ENCODE measurements at regions not wholly inside any gene's neighbourhood (a gene's known extent, or its start where the extent isn't known, plus 50 kb on each side); places are given as distances from the start of the nearest gene placed in this dataset.
"Not testable (repeated sequence)": the region's sequence is repeated elsewhere in the genome, so short reads cannot be mapped to it uniquely, and the experiment has no call there.

DNA sequence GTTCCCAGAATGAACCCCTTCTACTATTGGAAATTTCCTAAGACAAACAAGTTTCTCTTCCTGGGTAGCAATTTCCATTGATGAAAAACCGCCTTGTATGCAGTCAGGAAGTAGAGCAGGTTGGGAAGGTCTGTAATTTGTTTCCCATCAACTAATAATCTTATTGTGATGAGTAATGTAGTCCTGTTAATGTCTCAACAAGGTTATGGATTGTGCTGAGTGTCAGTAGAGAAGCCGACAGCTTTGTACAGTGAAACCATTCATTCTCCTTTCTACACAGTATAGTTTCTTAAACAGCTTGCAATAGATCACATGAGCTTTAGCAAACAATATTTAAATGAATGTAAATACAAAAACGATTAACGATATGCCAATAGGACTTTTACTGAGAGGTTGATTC, 355.4 kb upstream of the WWC1 start:
- WGBS, 2 donors = 88 to 89% methylated on average over 4 of the region's 4 CpGs

DNA sequence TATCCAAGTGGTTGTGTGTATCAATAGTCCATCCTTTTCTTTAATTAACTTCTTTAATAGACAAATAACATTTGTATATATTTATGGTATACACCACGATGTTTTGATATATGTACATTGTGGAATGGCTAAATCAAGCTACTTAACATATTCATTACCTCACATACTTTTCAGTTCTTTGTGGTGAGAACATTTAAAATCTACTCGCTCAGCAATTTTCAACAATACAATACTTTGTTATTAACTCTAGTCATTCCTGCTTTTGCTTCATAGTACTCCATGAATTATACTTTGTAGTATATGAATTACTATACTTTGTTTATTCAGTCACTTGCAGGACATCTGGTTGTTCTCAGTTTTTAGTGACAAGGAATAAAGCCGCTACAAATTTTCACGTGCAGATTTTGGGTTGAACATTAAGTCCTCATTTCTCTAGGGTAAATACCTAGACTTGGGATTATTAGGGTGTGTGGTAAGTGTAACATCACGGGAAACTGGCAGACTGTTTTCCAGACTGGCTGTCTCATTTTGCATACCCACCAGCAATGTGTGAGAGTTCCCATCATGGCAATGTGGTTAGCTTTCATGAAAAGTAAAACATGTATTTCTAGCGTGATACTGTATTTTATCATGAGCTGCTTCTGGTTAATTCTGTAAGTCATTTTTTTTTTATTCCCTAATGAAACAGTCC, 354.4 kb upstream of the WWC1 start:
- Histone ChIP-seq H3K4me3 (replicated peaks in 1 of 3) (no peak overlapping the region), H3K27me3 (no peaks in the 10 kb centered on the region), H3K9me3 (no peaks in the 10 kb centered on the region), H3K4me1 (no peaks in the 10 kb centered on the region), H3K36me3 (no peaks in the 10 kb centered on the region), H3K27ac (no peak overlapping the region)
- 78 to 81% methylated on average over 6 of the region's 6 CpGs for WGBS, 2 donors
- TF ChIP-seq POLR2A (IDR thresholded peaks at IDR 0.05) = no peak
- TF ChIP-seq, protein P1, sequence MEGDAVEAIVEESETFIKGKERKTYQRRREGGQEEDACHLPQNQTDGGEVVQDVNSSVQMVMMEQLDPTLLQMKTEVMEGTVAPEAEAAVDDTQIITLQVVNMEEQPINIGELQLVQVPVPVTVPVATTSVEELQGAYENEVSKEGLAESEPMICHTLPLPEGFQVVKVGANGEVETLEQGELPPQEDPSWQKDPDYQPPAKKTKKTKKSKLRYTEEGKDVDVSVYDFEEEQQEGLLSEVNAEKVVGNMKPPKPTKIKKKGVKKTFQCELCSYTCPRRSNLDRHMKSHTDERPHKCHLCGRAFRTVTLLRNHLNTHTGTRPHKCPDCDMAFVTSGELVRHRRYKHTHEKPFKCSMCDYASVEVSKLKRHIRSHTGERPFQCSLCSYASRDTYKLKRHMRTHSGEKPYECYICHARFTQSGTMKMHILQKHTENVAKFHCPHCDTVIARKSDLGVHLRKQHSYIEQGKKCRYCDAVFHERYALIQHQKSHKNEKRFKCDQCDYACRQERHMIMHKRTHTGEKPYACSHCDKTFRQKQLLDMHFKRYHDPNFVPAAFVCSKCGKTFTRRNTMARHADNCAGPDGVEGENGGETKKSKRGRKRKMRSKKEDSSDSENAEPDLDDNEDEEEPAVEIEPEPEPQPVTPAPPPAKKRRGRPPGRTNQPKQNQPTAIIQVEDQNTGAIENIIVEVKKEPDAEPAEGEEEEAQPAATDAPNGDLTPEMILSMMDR (IDR thresholded peaks at IDR 0.05) = no peak
- DNase-seq = no peak
- intact Hi-C loops (cut with DNase I) = no loop called here

More for the DNA sequence above, 355.4 kb upstream of the WWC1 start:
- Histone ChIP-seq H3K9me3 (no peaks in the 10 kb centered on the region), H3K4me1 (no peaks in the 10 kb centered on the region), H3K27ac (no peak overlapping the region), H3K4me3 (replicated peaks in 1 of 3) (no peak overlapping the region), H3K27me3 (no peaks in the 10 kb centered on the region), H3K36me3 (no peaks in the 10 kb centered on the region)
- DNase-seq = no peak
- TF ChIP-seq, protein P1 (IDR thresholded peaks at IDR 0.05) = no peak
- no peak for TF ChIP-seq POLR2A (IDR thresholded peaks at IDR 0.05)
- intact Hi-C loops (cut with DNase I) = no loop called here

DNA sequence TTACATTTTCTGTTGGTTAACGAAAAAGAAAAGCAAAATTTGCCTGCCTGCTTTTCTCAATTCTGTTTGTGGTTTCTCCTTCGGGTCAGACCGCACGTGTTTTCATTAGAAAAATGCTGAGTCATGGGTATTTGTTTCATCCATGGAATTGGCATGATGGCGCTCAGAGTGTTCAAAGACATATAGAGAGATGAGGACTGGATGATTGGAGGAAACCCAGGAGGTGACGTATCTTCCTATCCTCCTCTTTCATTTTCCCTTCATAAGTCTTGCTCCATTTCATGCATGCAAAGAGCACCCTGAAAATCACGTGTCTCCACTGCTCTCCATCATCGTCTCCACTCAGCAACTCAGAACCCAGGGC, 353.8 kb upstream of the WWC1 start:
- H3K27ac ChIP-seq = no peak overlapping the region
- intact Hi-C loops (cut with DNase I) = no loop called here
- no peak for DNase-seq
- no peaks in the 10 kb centered on the region for H3K36me3 ChIP-seq
- no peaks in the 10 kb centered on the region for H3K4me1 ChIP-seq
- no peak overlapping the region for H3K4me3 ChIP-seq (replicated peaks in 1 of 3)
- H3K9me3 ChIP-seq = no peaks in the 10 kb centered on the region
- TF ChIP-seq, protein P1 (IDR thresholded peaks at IDR 0.05) = no peak
- no peak for TF ChIP-seq POLR2A (IDR thresholded peaks at IDR 0.05)
- no peaks in the 10 kb centered on the region for H3K27me3 ChIP-seq
- 66 to 81% methylated on average over 8 of the region's 8 CpGs for WGBS, 2 donors

DNA sequence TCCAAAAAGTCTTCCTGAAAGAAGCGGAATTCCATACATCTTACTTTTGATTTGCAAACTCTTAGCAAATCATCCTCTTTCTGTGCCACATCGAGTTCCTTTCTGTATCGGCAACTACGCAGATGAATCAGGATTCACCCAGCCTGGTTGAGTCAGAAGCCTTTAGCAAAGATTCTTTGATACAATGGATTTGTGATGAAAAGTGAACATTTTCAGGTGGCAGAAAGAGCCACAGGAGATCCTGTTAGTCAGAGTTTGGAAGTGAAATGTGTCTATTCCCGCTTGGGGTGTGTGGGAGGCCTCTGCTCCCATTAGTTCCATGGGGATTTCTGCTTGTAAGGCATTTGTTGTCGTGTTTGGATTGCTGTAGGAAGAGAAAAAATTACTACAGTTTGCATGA, 351.8 kb upstream of the WWC1 start:
- no peak overlapping the region for H3K4me3 ChIP-seq (replicated peaks in 1 of 3)
- no peaks in the 10 kb centered on the region for H3K9me3 ChIP-seq
- no peak for DNase-seq
- no peak for TF ChIP-seq POLR2A (IDR thresholded peaks at IDR 0.05)
- TF ChIP-seq, protein P1 (IDR thresholded peaks at IDR 0.05) = no peak
- no peak overlapping the region for H3K27ac ChIP-seq
- intact Hi-C loops (cut with DNase I) = no loop called here
- no peaks in the 10 kb centered on the region for H3K36me3 ChIP-seq
- H3K27me3 ChIP-seq = no peaks in the 10 kb centered on the region
- no peaks in the 10 kb centered on the region for H3K4me1 ChIP-seq
- WGBS, 2 donors = 85 to 87% methylated on average over 6 of the region's 6 CpGs

DNA sequence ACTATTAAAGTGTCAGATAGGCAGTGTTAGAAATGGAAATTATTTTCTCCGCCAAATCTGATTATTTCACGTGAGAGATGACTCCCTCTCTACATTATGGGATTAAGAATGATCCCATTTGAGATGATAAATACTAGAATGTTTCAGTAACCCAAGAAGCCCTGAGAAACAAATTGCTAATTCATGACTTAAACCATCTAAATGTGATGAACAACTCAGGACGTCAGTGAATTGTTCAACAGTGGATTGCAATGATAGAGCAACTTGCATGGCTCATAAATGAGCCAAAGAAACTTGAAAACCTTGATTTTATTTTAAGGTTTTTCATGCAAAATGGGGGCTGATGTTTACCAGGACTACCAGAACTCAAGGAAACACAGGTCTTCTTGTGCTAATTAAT, 350.5 kb upstream of the WWC1 start:
- Histone ChIP-seq H3K9me3 (no peaks in the 10 kb centered on the region), H3K4me1 (no peaks in the 10 kb centered on the region), H3K4me3 (replicated peaks in 1 of 3) (no peak overlapping the region), H3K36me3 (no peaks in the 10 kb centered on the region), H3K27me3 (no peaks in the 10 kb centered on the region), H3K27ac (no peak overlapping the region)
- intact Hi-C loops (cut with DNase I) = no loop called here
- TF ChIP-seq, protein P1 (IDR thresholded peaks at IDR 0.05) = no peak
- TF ChIP-seq POLR2A (IDR thresholded peaks at IDR 0.05) = no peak
- DNase-seq = no peak
- WGBS, 2 donors = 84 to 92% methylated on average over 3 of the region's 3 CpGs

DNA sequence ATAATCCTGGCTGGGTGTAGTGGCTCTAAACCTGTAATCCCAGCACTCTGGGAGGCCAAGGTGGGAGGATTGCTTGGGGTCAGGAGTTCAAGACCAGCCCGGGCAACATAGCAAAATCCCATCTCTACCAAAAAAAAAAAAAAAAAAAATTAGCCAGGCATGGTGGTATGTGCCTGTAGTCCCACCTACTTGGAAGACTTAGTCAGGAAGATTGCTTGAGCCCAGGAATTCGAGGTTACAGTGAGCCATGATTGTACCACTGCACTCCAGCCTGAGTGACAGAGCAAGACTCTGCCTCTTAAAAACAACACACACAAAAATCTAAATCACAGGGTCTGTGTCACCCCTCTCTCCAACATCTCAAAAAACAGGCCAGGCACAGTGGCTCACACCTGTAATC, 349.9 kb upstream of the WWC1 start:
- H3K27me3 ChIP-seq; DNase-seq; intact Hi-C loops (cut with DNase I); H3K27ac ChIP-seq; H3K4me1 ChIP-seq; H3K36me3 ChIP-seq; H3K4me3 ChIP-seq (replicated peaks in 1 of 3); H3K9me3 ChIP-seq: not testable (repeated sequence)
- 81 to 86% methylated on average over 2 of the region's 2 CpGs for WGBS, 2 donors

All from thyroid gland (tissue), 4 donors.